Activated T-cell treated with anti-CD3 and anti-CD28 coated beads, Interleukin-2, amount 50 U/mL, for 24 hours (primary cell): ENCODE measurements at regions not wholly inside any gene's neighbourhood (a gene's known extent, or its start where the extent isn't known, plus 50 kb on each side); places are given as distances from the start of the nearest gene placed in this dataset.
"Not testable (repeated sequence)": the region's sequence is repeated elsewhere in the genome, so short reads cannot be mapped to it uniquely, and the experiment has no call there.

Experiments used
- DNase-seq: peaks from one replicate; pipeline ENCODE4 v3.0.0-alpha.2; 2020
- H3K27ac Mint-ChIP-seq: 2 replicates; pipeline ENCODE4 v1.8.0; 2020; ENCODE audit warnings: mild to moderate bottlenecking, mixed read lengths
- H3K27me3 Mint-ChIP-seq: 2 replicates; pipeline ENCODE4 v1.8.0; 2020; ENCODE audit warnings: mixed read lengths
- H3K36me3 Mint-ChIP-seq: 2 replicates; pipeline ENCODE4 v1.8.0; 2020; ENCODE audit warnings: low read depth, mixed read lengths
- H3K4me1 Mint-ChIP-seq: 2 replicates; pipeline ENCODE4 v1.8.0; 2020; ENCODE audit warnings: low read depth, mixed read lengths
- H3K4me3 Mint-ChIP-seq: 2 replicates; pipeline ENCODE4 v1.8.0; 2020; ENCODE audit warnings: mild to moderate bottlenecking, moderate library complexity, mixed read lengths
- H3K9me3 Mint-ChIP-seq: 2 replicates; pipeline ENCODE4 v1.8.0; 2020; ENCODE audit warnings: mixed read lengths

DNA sequence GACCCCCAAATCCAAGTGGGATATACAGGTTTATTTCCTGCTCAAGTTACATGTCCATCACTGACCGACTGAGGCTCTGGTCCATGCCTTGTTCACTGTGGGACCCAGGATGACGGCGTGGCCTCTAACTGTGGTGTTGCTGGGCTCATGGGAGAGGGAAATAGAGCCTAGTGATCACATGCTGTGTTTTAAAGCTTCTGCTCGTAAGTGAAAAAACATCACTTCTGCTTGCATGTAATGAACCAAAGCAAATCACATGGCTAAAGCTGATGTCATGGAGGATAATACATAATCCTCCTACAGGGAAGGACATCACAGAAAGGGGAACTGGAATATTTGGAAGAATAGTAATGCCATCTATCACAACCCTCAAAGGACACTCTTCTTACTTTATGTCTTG is 107.6 kb downstream of the FASLG start:
- Mint-ChIP-seq H3K27ac (no peak overlapping the region), H3K4me3 (no peak overlapping the region), H3K9me3 (no peaks in the 10 kb centered on the region), H3K36me3 (no peaks in the 10 kb centered on the region), H3K4me1 (peaks cover 37% of the 10 kb centered on the region), H3K27me3 (no peaks in the 10 kb centered on the region)
- no peak for DNase-seq

DNA sequence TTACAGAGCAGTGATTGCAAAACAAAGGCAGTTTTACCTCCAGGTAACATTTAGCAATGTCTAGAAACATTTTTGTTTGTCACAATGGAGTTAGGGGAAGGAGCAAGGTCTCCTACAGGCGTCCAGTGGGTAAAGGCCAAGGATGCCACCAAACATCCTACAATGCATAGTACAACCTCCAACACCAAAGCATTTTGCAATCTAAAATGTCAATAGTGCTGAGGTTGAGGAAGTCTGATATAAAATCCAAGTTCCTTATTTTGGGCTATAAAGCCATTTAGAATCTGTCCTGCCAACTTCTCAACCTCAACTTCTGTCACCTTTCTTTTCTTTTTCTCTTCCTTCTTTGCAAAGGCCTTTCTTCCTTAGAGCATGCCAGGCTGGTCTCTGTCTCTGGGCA is 111.2 kb downstream of the FASLG start:
- Mint-ChIP-seq H3K4me3 (no peak overlapping the region), H3K9me3 (no peaks in the 10 kb centered on the region), H3K27me3 (no peaks in the 10 kb centered on the region), H3K36me3 (no peaks in the 10 kb centered on the region), H3K27ac (no peak overlapping the region), H3K4me1 (peaks cover 2% of the 10 kb centered on the region)
- no peak for DNase-seq

DNA sequence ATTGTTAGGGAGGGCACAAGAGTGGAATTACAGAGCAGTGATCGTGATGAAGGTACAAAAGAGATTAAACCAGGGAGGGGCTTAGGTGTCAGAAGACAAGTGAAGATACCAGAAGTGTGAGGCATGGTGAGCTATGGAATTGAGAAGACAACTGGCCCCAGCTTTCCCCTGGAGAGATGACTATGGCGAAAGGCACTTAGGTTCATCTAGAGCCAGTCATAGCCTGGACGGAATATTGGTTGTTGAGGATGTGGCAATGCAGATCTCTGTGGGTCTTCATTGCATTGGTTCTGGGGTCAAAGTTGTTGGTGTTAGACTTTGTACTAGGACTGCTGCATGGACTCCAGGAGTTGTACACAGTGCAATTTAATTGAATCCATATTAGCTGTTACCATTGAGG is 115.7 kb downstream of the FASLG start:
- H3K27ac Mint-ChIP-seq = no peak overlapping the region
- no peaks in the 10 kb centered on the region for H3K36me3 Mint-ChIP-seq
- H3K4me3 Mint-ChIP-seq = no peak overlapping the region
- peaks cover 15% of the 10 kb centered on the region for H3K4me1 Mint-ChIP-seq
- H3K27me3 Mint-ChIP-seq = no peaks in the 10 kb centered on the region
- H3K9me3 Mint-ChIP-seq = no peaks in the 10 kb centered on the region
- no peak for DNase-seq

DNA sequence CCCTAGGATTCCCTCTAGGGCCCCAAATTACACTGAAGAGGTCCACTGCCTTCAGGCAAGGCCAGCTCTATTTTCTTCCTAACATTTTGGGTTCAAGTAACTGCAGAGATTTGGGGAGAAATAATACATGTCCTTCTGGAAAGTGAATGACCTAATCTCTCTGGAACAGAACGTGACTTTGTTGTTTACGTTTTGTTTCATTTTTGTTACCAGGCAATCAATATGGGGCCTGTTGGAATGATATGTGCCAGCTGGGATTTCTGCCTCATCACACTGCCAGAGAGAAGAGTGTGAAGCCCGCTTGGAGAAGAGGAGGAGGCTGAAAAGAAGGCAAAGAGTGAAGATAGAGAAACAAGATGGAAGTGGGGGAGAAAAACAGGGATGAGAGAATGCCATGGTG is 116.7 kb downstream of the FASLG start:
- Mint-ChIP-seq H3K9me3 (no peaks in the 10 kb centered on the region), H3K4me1 (peaks cover 18% of the 10 kb centered on the region), H3K27ac (no peak overlapping the region), H3K4me3 (no peak overlapping the region), H3K27me3 (no peaks in the 10 kb centered on the region), H3K36me3 (no peaks in the 10 kb centered on the region)
- no peak for DNase-seq

- Mint-ChIP-seq H3K27me3 (peaks cover 3% of the 10 kb centered on the region), H3K4me1 (peaks cover 18% of the 10 kb centered on the region), H3K4me3 (no peak overlapping the region), H3K36me3 (no peaks in the 10 kb centered on the region), H3K9me3 (no peaks in the 10 kb centered on the region), H3K27ac (no peak overlapping the region)
- no peak for DNase-seq
Measured at GRCh38 chr1:172776071-172776470, 117.2 kb downstream of the FASLG start.

GRCh38 chr1:172777767-172778166 is 118.9 kb downstream of the FASLG start:
- Mint-ChIP-seq H3K27ac (no peak overlapping the region), H3K27me3 (peaks cover 3% of the 10 kb centered on the region), H3K36me3 (no peaks in the 10 kb centered on the region), H3K4me3 (no peak overlapping the region), H3K9me3 (peaks cover 2% of the 10 kb centered on the region), H3K4me1 (peaks cover 25% of the 10 kb centered on the region)
- no peak for DNase-seq

DNA sequence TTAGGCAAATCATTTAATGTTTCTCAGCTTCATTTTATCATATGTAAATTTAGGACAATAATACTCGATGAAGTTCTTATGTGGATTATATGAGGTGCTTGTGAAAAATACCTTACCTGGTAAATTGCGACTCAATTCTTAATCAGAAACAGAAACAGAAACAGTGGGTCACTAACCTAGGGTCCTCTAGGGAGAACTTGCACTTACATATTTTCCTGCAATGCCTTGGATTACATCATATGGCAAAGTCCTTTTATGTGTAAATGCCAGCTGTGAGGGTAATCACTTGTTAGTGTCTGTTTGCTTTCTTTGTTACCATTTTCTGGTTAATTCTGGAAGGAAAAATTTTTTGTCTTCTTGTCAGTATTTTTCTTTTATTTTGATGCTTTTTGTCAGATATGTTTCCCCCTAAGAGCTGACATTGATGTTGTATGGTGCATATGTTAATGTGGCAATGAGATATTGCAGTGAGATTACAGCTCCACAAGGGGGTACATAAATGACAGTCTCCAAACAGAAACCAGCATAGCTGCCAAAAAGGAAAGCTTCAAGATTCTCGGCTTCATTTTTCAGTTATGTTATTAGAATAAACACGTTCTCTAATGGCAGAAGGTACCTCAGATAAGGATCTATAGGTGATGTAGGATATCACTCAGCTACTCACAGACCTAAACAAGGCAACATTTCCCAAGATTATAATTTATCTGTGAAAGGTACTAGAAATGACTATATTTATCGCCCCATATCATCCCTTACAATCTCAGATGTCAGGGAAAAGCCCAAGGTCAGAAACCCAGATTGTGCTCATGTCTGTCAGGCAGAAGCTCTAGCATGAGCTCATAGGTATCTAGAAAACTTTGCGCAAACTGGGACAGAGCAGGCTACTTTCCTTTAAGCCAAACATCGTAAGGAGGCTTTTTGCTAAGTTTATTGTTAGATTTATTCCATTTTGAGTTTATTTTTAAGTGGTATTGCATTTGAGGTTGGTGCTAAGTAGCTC is 119.9 kb downstream of the FASLG start:
- H3K27ac Mint-ChIP-seq = no peak overlapping the region
- peaks cover 25% of the 10 kb centered on the region for H3K4me1 Mint-ChIP-seq
- no peaks in the 10 kb centered on the region for H3K36me3 Mint-ChIP-seq
- H3K9me3 Mint-ChIP-seq = peaks cover 7% of the 10 kb centered on the region
- H3K27me3 Mint-ChIP-seq = peaks cover 3% of the 10 kb centered on the region
- DNase-seq = no peak
- H3K4me3 Mint-ChIP-seq = no peak overlapping the region

- H3K36me3 Mint-ChIP-seq = no peaks in the 10 kb centered on the region
- peaks cover 7% of the 10 kb centered on the region for H3K9me3 Mint-ChIP-seq
- H3K4me3 Mint-ChIP-seq = no peak overlapping the region
- H3K4me1 Mint-ChIP-seq = peaks cover 25% of the 10 kb centered on the region
- DNase-seq = no peak
- H3K27me3 Mint-ChIP-seq = peaks cover 3% of the 10 kb centered on the region
- H3K27ac Mint-ChIP-seq = no peak overlapping the region
Measured at GRCh38 chr1:172779491-172779890, 120.6 kb downstream of the FASLG start.

- Mint-ChIP-seq H3K27me3 (peaks cover 3% of the 10 kb centered on the region), H3K36me3 (no peaks in the 10 kb centered on the region), H3K4me3 (no peak overlapping the region), H3K9me3 (peaks cover 7% of the 10 kb centered on the region), H3K27ac (no peak overlapping the region), H3K4me1 (peaks cover 25% of the 10 kb centered on the region)
- DNase-seq = no peak
Measured at GRCh38 chr1:172781513-172782140, 122.7 kb downstream of the FASLG start.

DNA sequence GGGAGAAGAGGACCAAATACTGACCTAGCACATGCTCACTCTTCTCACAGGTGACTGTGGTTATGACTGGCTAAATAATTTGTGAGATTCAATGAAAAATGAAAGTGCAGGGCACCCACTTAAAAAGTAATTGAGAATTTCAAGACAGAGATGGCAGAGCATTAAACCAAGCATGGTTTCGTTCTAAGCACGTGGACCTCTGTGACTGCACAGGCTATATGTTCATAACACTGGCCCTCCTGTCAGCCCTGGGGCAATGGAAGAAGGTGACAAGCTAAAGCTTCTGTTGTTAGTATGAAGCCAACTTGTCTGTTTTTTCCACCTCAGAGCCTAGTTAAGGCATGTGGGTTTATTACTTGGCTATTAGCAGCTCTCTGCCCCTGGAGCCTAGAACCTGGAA is 130.9 kb downstream of the FASLG start:
- Mint-ChIP-seq H3K9me3 (no peaks in the 10 kb centered on the region), H3K4me1 (no peaks in the 10 kb centered on the region), H3K27ac (no peak overlapping the region), H3K4me3 (no peak overlapping the region), H3K36me3 (no peaks in the 10 kb centered on the region), H3K27me3 (no peaks in the 10 kb centered on the region)
- DNase-seq = no peak

GRCh38 chr1:172790245-172790644 is 131.3 kb downstream of the FASLG start:
- H3K27ac Mint-ChIP-seq = no peak overlapping the region
- no peaks in the 10 kb centered on the region for H3K36me3 Mint-ChIP-seq
- H3K27me3 Mint-ChIP-seq = no peaks in the 10 kb centered on the region
- H3K9me3 Mint-ChIP-seq = no peaks in the 10 kb centered on the region
- DNase-seq = no peak
- H3K4me1 Mint-ChIP-seq = no peaks in the 10 kb centered on the region
- no peak overlapping the region for H3K4me3 Mint-ChIP-seq

DNA sequence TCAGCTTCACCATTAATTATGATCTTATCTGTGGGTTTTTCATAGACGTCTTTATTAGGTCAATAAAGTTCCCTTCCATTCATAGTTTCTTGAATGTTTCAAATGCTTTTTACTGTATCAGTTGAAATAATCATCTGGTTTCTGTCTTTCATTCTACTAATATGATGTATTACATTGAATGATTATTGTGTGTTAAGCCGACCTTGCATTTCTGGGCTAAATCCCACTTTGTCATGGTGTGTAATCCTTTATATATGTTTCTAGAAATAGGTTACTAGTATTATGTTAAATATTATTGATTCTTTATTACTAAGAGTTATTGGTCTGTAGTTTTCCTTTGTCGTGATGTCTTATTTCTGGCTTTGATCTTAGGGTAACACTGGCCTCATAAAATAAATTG is 134.9 kb downstream of the FASLG start:
- Mint-ChIP-seq H3K9me3 (no peaks in the 10 kb centered on the region), H3K4me3 (no peak overlapping the region), H3K4me1 (no peaks in the 10 kb centered on the region), H3K27ac (no peak overlapping the region), H3K36me3 (no peaks in the 10 kb centered on the region), H3K27me3 (no peaks in the 10 kb centered on the region)
- DNase-seq = no peak

DNA sequence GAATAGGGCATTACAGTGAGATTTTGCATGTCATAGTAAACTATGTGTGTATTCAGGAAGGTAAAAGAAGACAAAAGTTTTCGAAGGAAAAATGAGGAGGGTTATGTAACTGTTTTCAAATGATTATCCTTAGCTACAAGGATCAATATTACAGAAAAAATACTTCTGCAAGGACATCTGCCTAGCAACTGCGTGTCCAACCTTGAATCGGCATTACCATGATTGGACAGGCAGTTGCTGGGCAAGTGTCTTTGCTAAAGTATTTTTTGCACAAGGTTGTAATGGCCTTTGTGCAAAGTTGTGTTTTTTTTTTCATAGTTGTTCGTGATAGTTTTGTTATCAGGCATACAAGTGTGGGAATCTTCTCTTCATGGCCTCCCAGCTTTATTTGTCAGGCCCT is 136.8 kb downstream of the FASLG start:
- Mint-ChIP-seq H3K4me1 (no peaks in the 10 kb centered on the region), H3K36me3 (no peaks in the 10 kb centered on the region), H3K27me3 (no peaks in the 10 kb centered on the region), H3K27ac (no peak overlapping the region), H3K9me3 (no peaks in the 10 kb centered on the region), H3K4me3 (no peak overlapping the region)
- no peak for DNase-seq

DNA sequence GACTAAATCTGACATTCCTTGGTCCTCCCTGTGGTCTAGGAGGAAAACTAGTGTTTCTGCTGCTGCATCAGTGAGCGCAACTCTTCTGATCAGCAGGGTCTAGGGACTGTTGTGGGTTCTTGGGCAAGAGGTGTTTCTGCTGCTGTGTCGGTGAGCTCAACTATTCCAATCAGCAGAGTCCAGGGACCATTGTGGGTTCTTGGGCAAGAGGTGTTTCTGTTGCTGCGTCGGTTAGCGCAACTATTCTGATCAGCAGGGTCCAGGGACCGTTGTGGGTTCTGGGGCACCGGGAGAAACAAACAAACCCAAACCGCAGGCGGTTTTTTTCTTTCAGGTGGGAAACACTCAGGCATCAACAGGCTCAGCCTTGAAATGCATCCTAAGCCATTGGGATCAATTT is 140.9 kb downstream of the FASLG start:
- not testable (repeated sequence) for H3K27me3 Mint-ChIP-seq, H3K4me1 Mint-ChIP-seq, H3K4me3 Mint-ChIP-seq, H3K27ac Mint-ChIP-seq, H3K36me3 Mint-ChIP-seq, DNase-seq, H3K9me3 Mint-ChIP-seq

- no peak overlapping the region for H3K4me3 Mint-ChIP-seq
- no peak for DNase-seq
- no peaks in the 10 kb centered on the region for H3K36me3 Mint-ChIP-seq
- no peaks in the 10 kb centered on the region for H3K4me1 Mint-ChIP-seq
- no peak overlapping the region for H3K27ac Mint-ChIP-seq
- H3K27me3 Mint-ChIP-seq = no peaks in the 10 kb centered on the region
- peaks cover 8% of the 10 kb centered on the region for H3K9me3 Mint-ChIP-seq
Measured at GRCh38 chr1:172801771-172802322, 142.9 kb downstream of the FASLG start.
